GM19395 (cell line): ENCODE measurements at regions not wholly inside any gene's neighbourhood (a gene's known extent, or its start where the extent isn't known, plus 50 kb on each side); places are given as distances from the start of the nearest gene placed in this dataset.
"Not testable (repeated sequence)": the region's sequence is repeated elsewhere in the genome, so short reads cannot be mapped to it uniquely, and the experiment has no call there.

ENCODE experiments used
- ATAC-seq: cut with Tn5 transposase; IDR thresholded peaks from one replicate; pipeline ENCODE4 v1.9.1; 2021; ENCODE audit warnings: mild to moderate bottlenecking, moderate library complexity; ENCODE audit not compliant: unreplicated experiment

DNA sequence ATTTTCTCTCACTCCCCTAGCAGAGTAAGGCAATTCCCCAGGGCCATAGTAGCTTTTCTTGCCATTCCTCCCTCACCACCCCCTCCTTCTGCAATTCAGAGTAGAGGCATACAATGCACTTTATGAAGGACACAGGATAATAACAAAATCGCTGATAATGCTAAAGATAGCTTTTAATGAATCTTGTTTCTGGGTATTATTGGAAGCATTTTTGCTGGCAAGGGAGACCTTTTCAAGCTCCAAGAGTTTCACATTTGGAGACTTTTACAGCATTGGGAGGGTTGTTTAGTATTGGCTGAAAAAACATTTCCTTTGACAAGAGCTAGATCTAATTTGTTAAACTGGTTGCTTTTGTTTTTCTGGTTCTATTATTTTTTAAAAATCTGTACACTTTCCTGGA is 573.0 kb upstream of the C16orf82 start:
- no peak for ATAC-seq

DNA sequence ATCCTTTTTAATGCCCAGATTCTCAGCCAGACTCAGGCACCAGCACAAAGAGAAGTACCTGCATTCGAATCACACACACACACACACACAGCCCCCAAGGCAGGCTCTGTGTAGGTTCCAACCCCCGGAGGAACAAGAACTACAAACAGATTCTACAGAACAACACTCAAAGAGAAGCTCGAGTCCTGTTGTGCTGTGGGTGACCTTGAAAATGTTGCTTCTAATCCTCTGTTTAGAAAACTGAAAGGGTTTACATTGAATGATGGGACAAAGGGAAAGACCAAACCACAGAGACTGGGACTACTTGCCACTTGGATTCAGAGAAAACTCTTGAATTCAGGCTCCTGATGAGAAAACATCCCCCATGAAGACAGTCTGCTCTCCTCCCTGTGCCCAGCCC is 568.8 kb upstream of the C16orf82 start:
- ATAC-seq, result no peak

DNA sequence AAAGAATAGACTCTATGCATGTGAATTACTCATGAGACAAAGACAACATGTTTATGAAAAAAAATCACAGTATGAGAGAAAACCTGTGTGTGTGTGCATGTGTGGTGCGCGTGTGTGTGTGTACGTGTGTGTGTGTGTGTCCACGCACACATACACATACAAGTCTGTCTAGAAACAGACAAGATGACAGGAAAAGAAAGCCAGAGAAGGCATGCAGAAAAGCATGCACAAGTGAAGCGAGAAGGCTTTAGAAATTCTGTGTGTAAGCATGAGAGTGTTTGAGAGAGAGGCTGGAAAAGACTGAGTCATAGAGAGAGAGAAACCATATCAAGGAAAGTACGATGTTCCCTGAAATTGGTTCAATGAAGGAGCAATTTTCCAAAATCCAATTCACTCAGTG is 566.4 kb upstream of the C16orf82 start:
- ATAC-seq, result no peak

DNA sequence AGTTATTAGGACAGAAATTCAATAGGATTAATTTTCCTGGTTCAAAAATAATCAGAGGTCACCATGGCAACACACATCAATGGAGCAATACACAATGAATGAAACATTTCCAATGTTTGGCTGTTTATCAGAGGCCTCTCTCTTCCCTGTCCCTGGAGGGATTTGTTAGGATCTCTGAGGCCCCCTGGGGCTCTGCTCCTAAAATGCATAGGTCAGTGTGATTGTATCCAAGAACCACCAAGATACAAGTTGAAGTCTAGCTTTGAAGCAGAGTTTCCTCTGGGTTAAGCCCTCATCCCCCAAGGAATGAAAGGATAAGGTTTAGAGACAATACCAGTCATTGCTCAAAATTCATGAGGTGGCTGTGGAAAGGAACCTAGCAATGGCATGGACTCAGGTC is 561.2 kb upstream of the C16orf82 start:
- ATAC-seq, result no peak

DNA sequence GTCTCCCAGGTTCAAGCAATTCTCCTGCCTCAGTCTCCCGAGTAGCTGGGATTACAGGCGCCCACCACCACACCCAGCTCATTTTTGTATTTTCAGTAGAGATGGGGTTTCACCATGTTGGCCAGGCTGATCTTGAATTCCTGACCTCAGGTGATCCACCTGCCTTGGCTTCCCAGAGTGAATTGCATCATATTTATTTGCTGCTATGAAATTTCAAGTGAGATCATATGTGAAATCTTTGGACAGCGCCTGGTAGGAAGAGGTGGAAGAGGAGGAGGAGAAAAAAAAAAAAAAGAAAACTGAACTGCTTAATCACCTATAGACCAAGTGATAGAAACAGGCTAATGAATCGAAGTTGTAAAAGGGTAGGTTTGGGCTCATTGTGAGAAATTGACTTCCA is 557.8 kb upstream of the C16orf82 start:
- not testable (repeated sequence) for ATAC-seq

DNA sequence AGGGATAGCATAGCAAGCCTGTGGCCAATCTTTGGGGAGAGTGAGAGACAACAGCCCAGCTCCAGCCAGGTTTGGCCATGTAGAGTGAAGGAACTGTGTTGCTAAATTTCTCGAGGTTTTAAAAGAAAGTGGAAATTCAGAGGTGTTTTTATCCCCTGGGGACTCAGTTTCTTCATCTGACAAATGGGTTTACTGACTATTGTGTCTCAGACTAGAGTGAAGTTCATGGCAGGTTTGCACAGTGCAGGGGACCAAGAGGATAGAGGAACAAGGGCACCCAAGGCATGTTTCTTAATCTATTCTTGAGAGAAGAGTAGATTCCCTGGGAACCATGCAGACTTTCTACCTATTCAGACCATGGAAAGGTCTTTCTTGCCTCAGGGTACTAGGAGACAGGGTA is 555.8 kb upstream of the C16orf82 start:
- ATAC-seq, result no peak

DNA sequence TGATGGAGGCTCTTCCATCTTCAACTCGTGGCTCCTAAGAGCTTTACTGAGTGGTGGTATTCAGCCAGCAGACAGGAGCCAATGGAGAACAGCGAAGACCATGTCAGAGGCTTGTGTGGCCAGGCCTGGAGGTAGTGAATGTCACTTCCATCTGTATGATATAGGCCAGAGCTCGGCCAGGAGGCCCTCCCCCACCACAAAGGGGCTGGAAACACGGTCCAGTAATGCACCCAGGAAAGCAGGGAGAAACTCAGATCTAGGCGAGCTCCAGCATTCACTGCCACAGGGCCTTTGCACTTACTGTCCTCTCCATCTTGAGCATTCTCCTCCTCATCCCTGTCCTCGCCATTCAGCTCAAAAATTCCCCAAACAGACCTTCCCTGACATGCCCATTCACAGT is 555.3 kb upstream of the C16orf82 start:
- no peak for ATAC-seq

DNA sequence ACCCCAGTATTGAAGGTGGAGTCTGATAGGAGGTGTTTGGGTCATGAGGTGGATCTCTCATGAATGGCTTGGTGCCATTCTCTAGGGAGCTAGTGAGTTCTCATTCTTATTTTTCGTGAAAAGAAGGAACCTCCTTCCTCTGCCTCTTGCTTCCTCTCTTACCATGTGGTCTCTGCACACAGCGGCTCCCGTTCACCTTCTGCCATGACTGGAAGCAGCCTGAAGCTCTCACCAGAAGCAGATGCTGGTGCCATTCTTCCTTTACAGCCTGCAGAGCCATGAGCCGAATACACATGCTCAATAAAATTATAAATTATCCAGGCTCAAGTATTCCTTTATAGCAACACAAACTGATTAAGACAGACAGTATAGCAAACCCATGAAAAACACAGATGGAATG is 545.1 kb upstream of the C16orf82 start:
- no peak for ATAC-seq

DNA sequence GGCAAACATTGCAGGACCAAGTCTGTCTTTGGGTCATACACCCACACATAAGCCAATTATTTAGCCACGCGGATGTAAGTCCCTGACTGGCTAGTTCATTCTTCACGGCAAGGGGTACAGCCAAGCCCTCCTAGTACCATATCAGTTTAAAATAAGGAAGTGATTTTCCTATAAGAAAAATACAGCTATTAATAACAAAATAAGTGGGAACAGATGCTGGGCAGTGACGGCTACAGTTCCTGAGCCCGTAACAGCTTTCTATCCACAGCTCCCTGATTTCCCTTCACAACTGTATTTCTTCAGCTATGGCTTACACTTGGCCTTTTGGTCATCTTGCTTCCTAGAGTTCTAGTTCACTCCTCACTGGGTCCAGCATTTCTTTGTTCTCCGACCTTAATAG is 542.4 kb upstream of the C16orf82 start:
- no peak for ATAC-seq

DNA sequence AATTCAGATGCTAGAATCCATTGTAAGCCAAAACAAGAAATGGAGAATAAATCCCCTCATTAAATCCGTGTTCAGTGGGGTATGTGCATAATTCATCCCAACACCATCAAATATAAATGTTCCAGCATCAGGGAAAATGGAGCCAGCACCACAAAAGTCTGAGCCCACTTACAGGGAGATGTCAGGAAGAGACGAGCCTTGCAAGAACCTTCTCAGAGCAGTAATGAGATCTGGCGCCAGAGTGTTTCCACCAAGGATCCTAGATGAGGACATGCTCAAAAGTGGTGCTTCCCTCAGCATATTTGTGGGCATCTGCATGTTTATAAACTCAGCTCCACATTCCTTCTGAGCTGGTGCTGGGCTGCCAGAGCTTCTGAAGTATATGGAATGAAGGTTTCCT is 541.9 kb upstream of the C16orf82 start:
- no peak for ATAC-seq

DNA sequence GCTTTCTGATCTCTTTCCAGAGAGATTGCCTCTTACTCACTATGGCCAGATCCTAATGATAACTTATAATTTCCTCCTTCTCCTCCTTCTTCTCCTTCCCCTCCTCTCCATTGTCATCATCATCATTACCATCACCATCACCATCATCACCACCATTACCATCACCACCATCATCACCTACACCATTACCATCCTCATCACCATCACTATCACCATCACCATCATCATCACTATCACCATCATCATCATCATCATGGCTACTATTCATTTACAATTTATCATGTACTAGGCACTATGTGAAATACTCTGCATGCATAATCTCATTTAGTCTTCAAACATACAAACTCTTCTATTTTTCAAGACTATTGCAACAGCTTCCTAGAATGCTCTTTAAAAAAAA is 540.9 kb upstream of the C16orf82 start:
- ATAC-seq, result no peak

DNA sequence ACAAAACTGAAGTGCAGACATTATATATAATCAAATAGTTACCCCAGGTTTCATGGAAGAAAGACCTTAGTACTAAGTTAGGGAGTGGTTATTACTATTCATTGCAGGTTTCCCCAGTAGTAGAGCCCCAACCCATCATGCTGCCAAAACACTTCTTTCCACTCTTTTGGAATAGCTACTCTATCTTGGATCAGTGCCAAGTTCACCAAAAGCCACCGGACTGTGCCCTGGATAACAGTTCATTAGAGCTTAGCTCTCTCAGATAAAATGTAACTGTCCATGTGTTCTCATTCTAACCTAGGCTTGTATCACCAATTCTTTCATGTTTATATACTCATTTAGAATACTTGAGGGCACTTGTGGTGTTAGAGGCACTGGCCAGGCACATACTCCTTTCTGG is 540.1 kb upstream of the C16orf82 start:
- ATAC-seq, result no peak

DNA sequence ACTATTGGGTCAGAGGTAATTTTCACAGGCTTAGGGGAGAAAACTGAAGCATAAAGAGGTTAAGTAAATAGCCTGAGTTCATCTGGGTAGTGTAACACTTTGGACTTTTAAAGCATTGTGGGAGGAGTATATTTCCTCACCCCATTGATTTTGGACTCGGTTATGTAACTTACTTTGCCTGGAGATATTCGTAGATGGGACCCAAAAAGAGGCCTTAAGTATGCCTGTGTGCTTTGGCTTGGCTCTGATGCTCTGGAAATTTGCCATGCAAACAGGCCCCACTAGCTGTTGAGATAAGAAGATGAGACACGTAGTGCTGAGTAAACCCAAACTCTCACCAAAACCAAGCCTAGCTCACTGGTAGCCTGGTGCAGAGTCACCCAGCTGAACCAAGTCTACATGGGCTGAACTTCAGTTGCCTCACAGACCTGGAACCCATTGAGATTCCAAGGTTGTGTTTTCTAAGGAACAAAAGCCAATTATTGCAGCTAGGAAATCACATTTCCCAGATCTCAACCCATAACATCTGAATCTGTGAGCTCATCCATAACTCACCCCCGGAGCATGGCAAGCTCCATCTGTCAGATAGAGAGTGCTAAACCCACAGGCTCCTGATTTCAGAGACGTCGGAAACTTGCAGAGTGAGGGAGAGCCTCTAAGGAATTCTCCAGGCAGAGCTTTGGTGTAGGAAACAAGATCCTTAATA is 536.0 kb upstream of the C16orf82 start:
- ATAC-seq, result no peak

DNA sequence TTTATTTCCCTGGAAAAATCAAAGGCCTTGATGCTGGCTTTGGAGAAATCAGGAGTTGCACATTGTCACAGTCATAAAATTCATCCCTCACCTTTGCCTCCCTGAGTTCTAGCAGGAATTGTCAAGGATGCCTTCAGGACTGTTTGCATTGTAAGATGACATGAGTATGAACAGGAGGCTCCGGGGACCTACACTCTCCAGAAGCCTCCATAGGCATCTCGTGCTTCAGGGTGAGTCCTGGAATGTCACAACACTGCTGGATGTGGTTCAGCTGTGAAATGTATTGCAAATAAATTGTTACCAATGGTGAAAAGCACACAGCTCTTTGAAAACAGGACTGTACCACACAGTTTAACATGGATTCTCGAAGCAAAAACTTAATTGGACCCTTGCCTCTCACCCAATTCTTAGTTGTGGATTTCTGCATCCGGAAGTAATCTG is 535.4 kb upstream of the C16orf82 start:
- no peak for ATAC-seq

DNA sequence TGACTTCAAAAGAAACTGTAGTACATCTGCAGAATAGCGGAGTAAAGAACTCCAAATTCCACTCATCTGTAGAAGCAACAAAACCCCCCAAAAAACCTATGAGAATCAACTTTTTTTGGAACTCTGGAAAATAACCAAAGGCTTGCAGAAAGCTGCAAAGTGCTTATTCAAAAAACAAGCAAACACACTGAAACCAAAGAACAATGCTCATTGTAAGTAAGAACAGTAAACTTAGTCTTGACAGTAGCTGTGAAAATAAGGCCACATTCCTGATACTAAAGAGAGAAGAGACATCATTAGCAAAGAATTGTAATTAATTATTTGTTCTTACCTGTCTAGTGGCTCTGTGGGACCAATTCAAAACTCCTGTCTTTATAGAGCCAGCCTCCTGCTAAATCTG is 534.3 kb upstream of the C16orf82 start:
- no peak for ATAC-seq

DNA sequence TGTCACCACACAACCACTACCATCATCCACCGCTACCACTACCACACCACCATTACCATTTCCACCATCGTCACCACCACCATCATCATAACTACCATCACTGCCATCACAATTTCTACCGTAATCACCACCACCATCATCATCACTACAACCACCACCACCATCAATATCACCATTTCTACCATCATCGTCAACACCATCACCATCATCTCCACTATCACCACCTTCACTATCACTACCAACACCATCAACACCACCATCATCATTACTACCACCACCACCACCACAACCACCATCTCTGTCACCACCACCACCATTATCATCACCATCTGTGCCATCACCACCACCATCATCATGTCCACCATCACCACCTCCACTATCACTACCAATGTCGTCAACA is 524.5 kb upstream of the C16orf82 start:
- ATAC-seq, result no peak

DNA sequence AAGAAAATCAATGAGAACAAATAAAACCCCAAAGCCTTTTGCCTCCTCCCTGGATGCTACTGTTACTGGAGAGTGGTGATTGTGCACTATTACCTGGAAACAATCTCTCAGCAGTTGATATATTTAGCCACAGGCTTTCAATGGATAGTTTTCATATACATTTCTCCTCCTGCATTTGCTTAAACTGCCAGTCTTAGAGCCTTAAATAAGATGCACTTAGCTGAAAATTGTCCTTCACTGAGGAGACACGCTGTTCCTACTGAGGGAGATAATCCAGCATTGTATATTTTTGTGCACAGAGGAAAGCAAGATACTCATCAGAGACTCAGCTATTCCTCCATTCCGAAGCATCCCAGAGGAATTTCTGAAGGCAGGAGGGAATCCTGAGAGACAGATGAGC is 520.2 kb upstream of the C16orf82 start:
- no peak for ATAC-seq

DNA sequence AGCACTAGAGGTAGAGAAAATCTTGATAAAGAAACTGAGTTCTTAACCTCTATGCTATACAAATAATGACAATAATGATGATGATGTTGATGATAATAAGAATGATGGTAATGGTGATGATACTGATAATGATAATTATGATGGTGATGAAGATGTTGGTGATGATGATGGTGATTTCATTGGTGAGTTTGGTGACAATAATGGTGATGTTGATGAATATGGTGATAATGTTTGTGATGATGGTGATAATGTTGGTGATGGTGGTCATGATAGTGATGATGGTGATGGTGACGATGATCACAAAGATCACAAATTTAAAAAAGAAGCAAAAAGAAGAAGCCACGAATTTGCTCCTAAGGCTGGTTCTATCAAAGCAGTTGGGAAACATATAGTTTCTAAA is 519.0 kb upstream of the C16orf82 start:
- ATAC-seq, result no peak

DNA sequence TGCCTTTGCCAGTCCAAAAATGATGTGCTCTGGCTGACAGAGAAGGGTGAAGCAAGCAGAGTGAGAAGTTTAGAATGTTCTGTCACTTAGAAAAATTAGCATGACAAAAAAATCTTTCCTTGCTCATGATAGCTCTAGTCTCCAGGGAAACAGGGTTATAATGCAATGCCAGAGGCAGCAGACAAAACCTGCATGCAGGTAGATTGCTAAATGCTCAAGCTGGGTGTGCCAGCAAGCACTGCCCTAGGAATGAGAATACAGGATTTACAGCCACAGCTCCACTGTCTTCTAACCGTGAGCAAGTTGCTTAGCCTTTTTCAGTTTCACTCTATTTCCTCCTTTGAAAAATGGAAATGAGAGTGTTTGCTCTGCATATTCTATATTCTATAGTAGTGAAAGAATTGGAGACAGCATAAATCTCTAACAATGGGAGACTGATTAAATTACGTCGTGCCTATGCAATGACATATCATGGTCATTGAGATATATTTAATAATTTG is 516.6 kb upstream of the C16orf82 start:
- ATAC-seq, result no peak

DNA sequence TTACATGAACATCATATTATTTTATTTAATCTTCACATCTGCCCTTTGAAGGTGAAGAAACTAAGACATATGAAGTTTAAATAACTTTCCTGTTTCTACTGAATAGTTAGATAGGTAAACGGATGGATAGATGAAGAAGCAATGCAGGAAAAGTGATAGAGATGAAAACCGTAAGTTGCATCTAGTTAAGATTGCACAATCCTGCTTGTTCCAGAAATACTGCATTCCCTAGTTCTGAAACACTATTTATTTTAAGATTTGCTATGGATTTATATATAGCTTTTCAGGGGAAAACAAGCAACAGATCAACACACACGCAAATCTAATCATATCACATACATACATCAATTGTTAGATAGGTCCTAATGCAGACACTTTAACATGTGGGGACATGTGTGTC is 512.7 kb upstream of the C16orf82 start:
- ATAC-seq, result no peak

DNA sequence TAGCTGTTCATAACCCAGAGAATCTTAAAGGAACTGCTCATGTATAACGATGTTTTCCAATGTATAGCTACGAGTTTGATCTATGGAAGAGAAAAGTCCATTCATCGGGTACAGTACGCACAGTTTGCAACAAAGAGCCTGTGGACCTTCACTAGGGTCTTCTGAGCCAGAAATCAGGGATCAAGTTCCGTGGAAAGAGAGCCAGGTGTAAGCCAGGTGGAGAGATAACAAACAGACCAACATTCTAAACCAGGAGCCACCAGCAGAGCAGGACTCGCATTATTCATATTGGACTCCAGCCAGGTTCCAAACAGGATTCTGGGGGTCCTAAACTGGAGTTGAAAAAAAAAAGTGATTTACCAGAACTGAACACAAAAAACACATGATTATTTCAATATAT is 505.4 kb upstream of the C16orf82 start:
- ATAC-seq, result no peak

DNA sequence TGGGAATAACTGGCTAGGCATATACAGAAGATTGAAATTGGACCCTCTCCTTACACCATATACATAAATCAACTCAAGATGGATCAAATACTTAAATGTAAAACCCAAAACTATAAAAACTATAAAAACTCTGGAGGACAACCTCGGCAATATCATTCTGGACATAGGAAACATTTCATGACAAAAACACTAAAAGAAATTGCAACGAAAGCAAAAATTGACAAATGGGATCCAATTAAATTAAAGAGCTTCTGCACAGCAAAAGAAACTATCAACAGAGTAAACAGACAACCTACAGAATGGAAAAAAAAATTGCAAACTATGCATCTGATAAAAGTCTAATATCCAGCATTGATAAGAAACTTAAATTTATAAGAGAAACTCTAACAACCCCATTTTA is 503.7 kb upstream of the C16orf82 start:
- ATAC-seq, result no peak

DNA sequence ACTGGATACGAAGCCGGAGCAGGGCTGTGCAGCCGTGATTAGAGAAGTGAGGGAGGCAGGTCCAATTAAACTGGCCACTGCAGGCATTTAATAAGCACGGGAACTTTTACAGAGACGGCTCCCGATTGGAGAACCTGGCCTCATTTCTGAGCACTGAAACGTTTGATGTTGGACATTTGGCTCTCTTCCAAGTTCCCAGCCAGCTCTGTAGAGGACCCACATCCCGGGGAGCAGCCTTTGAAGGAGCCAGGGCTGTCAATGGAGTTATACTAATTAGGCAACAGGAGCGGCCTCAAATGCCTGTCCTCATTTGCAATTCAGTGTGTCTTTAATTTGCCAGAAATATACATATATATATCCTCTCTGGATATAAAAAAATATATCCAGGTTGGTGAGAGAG is 499.4 kb upstream of the C16orf82 start:
- ATAC-seq, result no peak
